A204.1 (cell line): ENCODE measurements at regions not wholly inside any gene's neighbourhood (a gene's known extent, or its start where the extent isn't known, plus 50 kb on each side); places are given as distances from the start of the nearest gene placed in this dataset.
A peak's percentile ranks its signal among the peaks of the same experiment; 100 is the strongest.

Experiments used
- FAIRE-seq: peaks from 2 replicates; lab custom pipeline; 2012; peaks lifted over from hg19 to GRCh38; lab: Jason Lieb, UNC

- FAIRE-seq = no peak
Observed at GRCh38 chrX:103158317-103158621, 56.6 kb upstream of the BEX4 start.

- FAIRE-seq = peak; percentile 91
Observed at GRCh38 chrX:103157496-103158316, 57.2 kb upstream of the BEX4 start.

- no peak for FAIRE-seq
Observed at GRCh38 chrX:103155201-103155600, 59.7 kb upstream of the BEX4 start.

GRCh38 chrX:103153661-103154060, 60.7 kb upstream of the NXF3 start:
- FAIRE-seq = no peak

GRCh38 chrX:103151799-103152198, 58.9 kb upstream of the NXF3 start:
- FAIRE-seq = no peak

- no peak for FAIRE-seq
Observed at GRCh38 chrX:103149652-103150051, 56.7 kb upstream of the NXF3 start.

GRCh38 chrX:103148075-103148474, 55.1 kb upstream of the NXF3 start:
- FAIRE-seq = no peak
